WTC11 (cell line): ENCODE measurements at regions not wholly inside any gene's neighbourhood (a gene's known extent, or its start where the extent isn't known, plus 50 kb on each side); places are given as distances from the start of the nearest gene placed in this dataset.
A peak's percentile ranks its signal among the peaks of the same experiment; 100 is the strongest.

ENCODE experiments used
- ATAC-seq: fragments of 200-7000 bp; cut with Tn5 transposase; 2 replicates; pipeline ENCODE4 v1.10.0; 2021; ENCODE audit warnings: mild to moderate bottlenecking, moderate library complexity
- CTCF ChIA-PET: fragments of 300-600 bp; sonication (Branson Sonifier 250); formaldehyde crosslinking; loops from one replicate; lab custom pipeline; 2021; ENCODE audit warnings: antibody characterized with exemption; lab: Charles Lee
- POLR2A ChIA-PET: fragments of 350-600 bp; sonication (Branson Sonifier 250); formaldehyde crosslinking; loops from one replicate; lab custom pipeline; 2021; ENCODE audit warnings: antibody characterized with exemption; lab: Charles Lee
- DNase-seq: peaks from one replicate; pipeline ENCODE4 v3.0.0; 2021; ENCODE audit warnings: low spot score
- H3K27ac Mint-ChIP-seq: 2 replicates; pipeline ENCODE4 v1.8.0; 2021; ENCODE audit warnings: mixed read lengths
- H3K27me3 Mint-ChIP-seq: 2 replicates; pipeline ENCODE4 v1.8.0; 2021; ENCODE audit warnings: low read depth, mild to moderate bottlenecking, moderate library complexity, mixed read lengths
- H3K36me3 Mint-ChIP-seq: 2 replicates; pipeline ENCODE4 v1.8.0; 2021; ENCODE audit warnings: mixed read lengths
- H3K4me1 Mint-ChIP-seq: 2 replicates; pipeline ENCODE4 v1.8.0; 2022; ENCODE audit warnings: mixed read lengths
- H3K4me3 Mint-ChIP-seq: 2 replicates; pipeline ENCODE4 v1.8.0; 2021; ENCODE audit warnings: mild to moderate bottlenecking, moderate library complexity, mixed read lengths
- H3K9me3 Mint-ChIP-seq: 2 replicates; pipeline ENCODE4 v1.8.0; 2021; ENCODE audit warnings: mixed read lengths
- ATF1 ChIP-seq: sonication (generic); formaldehyde crosslinking; IDR thresholded peaks from 2 replicates; pipeline ENCODE4 v1.8.1; 2023; ENCODE audit warnings: mild to moderate bottlenecking, moderate library complexity, missing genetic modification reagents
- ATF2 ChIP-seq: sonication (generic); formaldehyde crosslinking; IDR thresholded peaks from 2 replicates; pipeline ENCODE4 v1.8.1; 2022; ENCODE audit warnings: low read depth, missing genetic modification reagents, borderline replicate concordance
- ESRRA ChIP-seq: sonication (generic); formaldehyde crosslinking; IDR thresholded peaks from 2 replicates; pipeline ENCODE4 v1.8.1; 2022; ENCODE audit warnings: mild to moderate bottlenecking, missing genetic modification reagents, borderline replicate concordance
- HMGA2 ChIP-seq: fragments of 250-450 bp; sonication (Bioruptor Pico); IDR thresholded peaks from 2 replicates; pipeline ENCODE4 v1.4.0; 2021; ENCODE audit warnings: mild to moderate bottlenecking, moderate library complexity
- IRF2 ChIP-seq: sonication (generic); formaldehyde crosslinking; IDR thresholded peaks from 2 replicates; pipeline ENCODE4 v1.8.0; 2022; ENCODE audit warnings: low read depth, missing genetic modification reagents, borderline replicate concordance
- NFYB ChIP-seq: sonication (generic); formaldehyde crosslinking; conservative IDR thresholded peaks from 2 replicates; pipeline ENCODE4 v1.8.0; 2022; ENCODE audit warnings: low read depth, missing genetic modification reagents
- NR1H2 ChIP-seq: sonication (generic); formaldehyde crosslinking; IDR thresholded peaks from 2 replicates; pipeline ENCODE4 v1.9.0; 2021; ENCODE audit warnings: mild to moderate bottlenecking, moderate library complexity, missing genetic modification reagents
- NR2C2 ChIP-seq: sonication (generic); formaldehyde crosslinking; IDR thresholded peaks from 2 replicates; pipeline ENCODE4 v1.8.0; 2022; ENCODE audit warnings: mild to moderate bottlenecking, missing genetic modification reagents
- PRDM15 ChIP-seq: sonication (generic); formaldehyde crosslinking; IDR thresholded peaks from 2 replicates; pipeline ENCODE4 v1.8.0; 2022; ENCODE audit warnings: missing genetic modification reagents
- ZNF232 ChIP-seq: sonication (generic); formaldehyde crosslinking; IDR thresholded peaks from 2 replicates; pipeline ENCODE4 v1.8.0; 2022; ENCODE audit warnings: mild to moderate bottlenecking, missing genetic modification reagents
- ZNF423 ChIP-seq: fragments of 250-450 bp; sonication (Bioruptor Pico); IDR thresholded peaks from 2 replicates; pipeline ENCODE4 v2.1.2; 2022; ENCODE audit warnings: mild to moderate bottlenecking, moderate library complexity
- TF ChIP-seq, protein P1 (sequence below): fragments of 200-600 bp; IDR thresholded peaks from 2 replicates; pipeline ENCODE4 v1.8.0; 2022; ENCODE audit warnings: antibody characterized with exemption
- TF ChIP-seq, protein P2 (sequence below): sonication (generic); formaldehyde crosslinking; IDR thresholded peaks from 2 replicates; pipeline ENCODE4 v1.8.0; 2022; ENCODE audit warnings: mild to moderate bottlenecking, missing genetic modification reagents
- TF ChIP-seq, protein P3 (sequence below): sonication (generic); formaldehyde crosslinking; IDR thresholded peaks from 2 replicates; pipeline ENCODE4 v1.8.0; 2022; ENCODE audit warnings: mild to moderate bottlenecking, missing genetic modification reagents
- TF ChIP-seq, protein P4 (sequence below): fragments of 250-450 bp; sonication (Bioruptor Pico); IDR thresholded peaks from 2 replicates; pipeline ENCODE4 v1.9.0; 2021; ENCODE audit warnings: moderate library complexity, mild to moderate bottlenecking, inconsistent platforms, borderline replicate concordance
- TF ChIP-seq, protein P5 (sequence below): sonication (generic); formaldehyde crosslinking; IDR thresholded peaks from 2 replicates; pipeline ENCODE4 v1.8.1; 2023; ENCODE audit warnings: mild to moderate bottlenecking, missing genetic modification reagents, moderate library complexity
- TF ChIP-seq, protein P6 (sequence below): sonication (generic); formaldehyde crosslinking; conservative IDR thresholded peaks from 2 replicates; pipeline ENCODE4 v1.8.1; 2023; ENCODE audit warnings: mild to moderate bottlenecking, low read depth, missing genetic modification reagents, moderate library complexity

DNA sequence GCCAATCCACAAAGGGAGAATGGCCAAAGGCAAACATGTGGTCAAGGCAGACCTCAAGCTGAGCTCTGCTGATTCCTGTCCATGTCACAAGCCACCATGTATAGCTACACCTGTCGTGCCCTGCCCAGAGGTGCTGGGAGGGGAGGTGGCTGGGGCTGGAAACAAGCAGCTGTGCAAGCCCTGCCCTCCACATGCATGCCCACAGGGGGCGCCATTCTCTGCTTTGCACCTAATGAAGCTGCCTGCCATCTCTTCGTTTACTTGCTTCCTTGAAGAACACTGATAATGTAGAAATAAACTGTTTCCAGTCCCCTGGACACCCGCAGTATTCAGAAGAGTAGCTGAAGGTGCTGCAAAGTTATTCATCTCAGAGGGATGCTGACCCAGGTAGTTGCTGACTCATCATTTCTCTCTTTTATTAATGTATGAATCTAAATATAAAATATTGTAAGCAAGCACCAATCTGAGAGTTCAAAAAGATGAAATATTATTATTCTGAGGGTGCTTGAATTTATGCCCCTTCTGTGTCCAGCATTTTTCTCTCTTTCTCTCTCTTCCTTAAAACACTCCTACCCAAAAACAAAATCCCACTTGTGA, 278.6 kb downstream of the ADGRA3 start:
- peaks cover 37% of the 10 kb centered on the region for H3K4me1 Mint-ChIP-seq
- peaks cover under 1% of the 10 kb centered on the region; the same call in 1 of the 2 replicates for H3K9me3 Mint-ChIP-seq
- DNase-seq (peak; percentile 91), ATAC-seq (peak; percentile 88)
- no peaks in the 10 kb centered on the region for H3K36me3 Mint-ChIP-seq
- H3K27me3 Mint-ChIP-seq = no peaks in the 10 kb centered on the region
- TF ChIP-seq, protein P1, sequence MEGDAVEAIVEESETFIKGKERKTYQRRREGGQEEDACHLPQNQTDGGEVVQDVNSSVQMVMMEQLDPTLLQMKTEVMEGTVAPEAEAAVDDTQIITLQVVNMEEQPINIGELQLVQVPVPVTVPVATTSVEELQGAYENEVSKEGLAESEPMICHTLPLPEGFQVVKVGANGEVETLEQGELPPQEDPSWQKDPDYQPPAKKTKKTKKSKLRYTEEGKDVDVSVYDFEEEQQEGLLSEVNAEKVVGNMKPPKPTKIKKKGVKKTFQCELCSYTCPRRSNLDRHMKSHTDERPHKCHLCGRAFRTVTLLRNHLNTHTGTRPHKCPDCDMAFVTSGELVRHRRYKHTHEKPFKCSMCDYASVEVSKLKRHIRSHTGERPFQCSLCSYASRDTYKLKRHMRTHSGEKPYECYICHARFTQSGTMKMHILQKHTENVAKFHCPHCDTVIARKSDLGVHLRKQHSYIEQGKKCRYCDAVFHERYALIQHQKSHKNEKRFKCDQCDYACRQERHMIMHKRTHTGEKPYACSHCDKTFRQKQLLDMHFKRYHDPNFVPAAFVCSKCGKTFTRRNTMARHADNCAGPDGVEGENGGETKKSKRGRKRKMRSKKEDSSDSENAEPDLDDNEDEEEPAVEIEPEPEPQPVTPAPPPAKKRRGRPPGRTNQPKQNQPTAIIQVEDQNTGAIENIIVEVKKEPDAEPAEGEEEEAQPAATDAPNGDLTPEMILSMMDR = peak; percentile 94
- TF ChIP-seq NFYB = no peak
- TF ChIP-seq, protein P2, sequence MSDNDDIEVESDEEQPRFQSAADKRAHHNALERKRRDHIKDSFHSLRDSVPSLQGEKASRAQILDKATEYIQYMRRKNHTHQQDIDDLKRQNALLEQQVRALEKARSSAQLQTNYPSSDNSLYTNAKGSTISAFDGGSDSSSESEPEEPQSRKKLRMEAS (CRISPR knock-in tag) = no peak
- TF ChIP-seq, protein P3, sequence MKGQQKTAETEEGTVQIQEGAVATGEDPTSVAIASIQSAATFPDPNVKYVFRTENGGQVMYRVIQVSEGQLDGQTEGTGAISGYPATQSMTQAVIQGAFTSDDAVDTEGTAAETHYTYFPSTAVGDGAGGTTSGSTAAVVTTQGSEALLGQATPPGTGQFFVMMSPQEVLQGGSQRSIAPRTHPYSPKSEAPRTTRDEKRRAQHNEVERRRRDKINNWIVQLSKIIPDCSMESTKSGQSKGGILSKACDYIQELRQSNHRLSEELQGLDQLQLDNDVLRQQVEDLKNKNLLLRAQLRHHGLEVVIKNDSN (CRISPR knock-in tag) = no peak
- TF ChIP-seq, protein P4, sequence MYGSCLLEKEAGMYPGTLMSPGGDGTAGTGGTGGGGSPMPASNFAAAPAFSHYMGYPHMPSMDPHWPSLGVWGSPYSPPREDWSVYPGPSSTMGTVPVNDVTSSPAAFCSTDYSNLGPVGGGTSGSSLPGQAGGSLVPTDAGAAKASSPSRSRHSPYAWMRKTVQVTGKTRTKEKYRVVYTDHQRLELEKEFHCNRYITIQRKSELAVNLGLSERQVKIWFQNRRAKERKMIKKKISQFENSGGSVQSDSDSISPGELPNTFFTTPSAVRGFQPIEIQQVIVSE (CRISPR knock-in tag) = no peak
- TF ChIP-seq, all 79 proteins: peak for 1
- POLR2A ChIA-PET = no interaction called here
- Mint-ChIP-seq H3K4me3 (no peak overlapping the region), H3K27ac (no peak overlapping the region)
- CTCF ChIA-PET = interaction anchor here (0.6 to 7.5 kb wide), 41 partner anchors 8 to 894 kb away, joined by 3 to 53 read pairs (median 4); partner anchors contain the start of gene KCNIP4

GRCh38 chr4:22235698-22236097, 280.2 kb downstream of the ADGRA3 start:
- ChIA-PET CTCF (interaction anchor here (1.0 to 7.5 kb wide), 5 partner anchors 105 to 446 kb away, joined by 3 to 53 read pairs (median 9); partner anchors contain the start of gene KCNIP4), POLR2A (no interaction called here)
- peaks cover 37% of the 10 kb centered on the region for H3K4me1 Mint-ChIP-seq
- no peak overlapping the region for H3K4me3 Mint-ChIP-seq
- H3K36me3 Mint-ChIP-seq = no peaks in the 10 kb centered on the region
- H3K27me3 Mint-ChIP-seq = no peaks in the 10 kb centered on the region
- peak overlapping the region; percentile 30; the same call in 1 of the 2 replicates for H3K27ac Mint-ChIP-seq
- DNase-seq (no peak), ATAC-seq (no peak)
- TF ChIP-seq ATF1 (CRISPR knock-in tag) = no peak
- H3K9me3 Mint-ChIP-seq = no peaks in the 10 kb centered on the region

GRCh38 chr4:22233230-22233629, 282.6 kb downstream of the ADGRA3 start:
- no peak for DNase-seq
- ChIA-PET POLR2A (no interaction called here), CTCF (interaction anchor here (0.7 to 7.5 kb wide), 2 partner anchors 118 to 155 kb away, joined by 4 to 53 read pairs; no protein-coding TSS in a partner anchor)
- TF ChIP-seq ZNF423 (CRISPR knock-in tag) (no peak), NR2C2 (CRISPR knock-in tag) (no peak), PRDM15 (no peak), IRF2 (CRISPR knock-in tag) (no peak), ZNF232 (no peak), NR1H2 (CRISPR knock-in tag) (no peak), ESRRA (CRISPR knock-in tag) (no peak), ATF2 (CRISPR knock-in tag) (no peak), HMGA2 (CRISPR knock-in tag) (no peak)
- TF ChIP-seq, protein P5, sequence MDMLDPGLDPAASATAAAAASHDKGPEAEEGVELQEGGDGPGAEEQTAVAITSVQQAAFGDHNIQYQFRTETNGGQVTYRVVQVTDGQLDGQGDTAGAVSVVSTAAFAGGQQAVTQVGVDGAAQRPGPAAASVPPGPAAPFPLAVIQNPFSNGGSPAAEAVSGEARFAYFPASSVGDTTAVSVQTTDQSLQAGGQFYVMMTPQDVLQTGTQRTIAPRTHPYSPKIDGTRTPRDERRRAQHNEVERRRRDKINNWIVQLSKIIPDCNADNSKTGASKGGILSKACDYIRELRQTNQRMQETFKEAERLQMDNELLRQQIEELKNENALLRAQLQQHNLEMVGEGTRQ = no peak
- TF ChIP-seq, protein P6, sequence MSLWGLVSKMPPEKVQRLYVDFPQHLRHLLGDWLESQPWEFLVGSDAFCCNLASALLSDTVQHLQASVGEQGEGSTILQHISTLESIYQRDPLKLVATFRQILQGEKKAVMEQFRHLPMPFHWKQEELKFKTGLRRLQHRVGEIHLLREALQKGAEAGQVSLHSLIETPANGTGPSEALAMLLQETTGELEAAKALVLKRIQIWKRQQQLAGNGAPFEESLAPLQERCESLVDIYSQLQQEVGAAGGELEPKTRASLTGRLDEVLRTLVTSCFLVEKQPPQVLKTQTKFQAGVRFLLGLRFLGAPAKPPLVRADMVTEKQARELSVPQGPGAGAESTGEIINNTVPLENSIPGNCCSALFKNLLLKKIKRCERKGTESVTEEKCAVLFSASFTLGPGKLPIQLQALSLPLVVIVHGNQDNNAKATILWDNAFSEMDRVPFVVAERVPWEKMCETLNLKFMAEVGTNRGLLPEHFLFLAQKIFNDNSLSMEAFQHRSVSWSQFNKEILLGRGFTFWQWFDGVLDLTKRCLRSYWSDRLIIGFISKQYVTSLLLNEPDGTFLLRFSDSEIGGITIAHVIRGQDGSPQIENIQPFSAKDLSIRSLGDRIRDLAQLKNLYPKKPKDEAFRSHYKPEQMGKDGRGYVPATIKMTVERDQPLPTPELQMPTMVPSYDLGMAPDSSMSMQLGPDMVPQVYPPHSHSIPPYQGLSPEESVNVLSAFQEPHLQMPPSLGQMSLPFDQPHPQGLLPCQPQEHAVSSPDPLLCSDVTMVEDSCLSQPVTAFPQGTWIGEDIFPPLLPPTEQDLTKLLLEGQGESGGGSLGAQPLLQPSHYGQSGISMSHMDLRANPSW (CRISPR knock-in tag) = no peak
- Mint-ChIP-seq H3K4me1 (peaks cover 29% of the 10 kb centered on the region), H3K27ac (no peak overlapping the region), H3K36me3 (no peaks in the 10 kb centered on the region), H3K9me3 (no peaks in the 10 kb centered on the region), H3K4me3 (no peak overlapping the region), H3K27me3 (no peaks in the 10 kb centered on the region)
- ATAC-seq = no peak
